IPS-15b (cell line): ENCODE measurements at regions not wholly inside any gene's neighbourhood (a gene's known extent, or its start where the extent isn't known, plus 50 kb on each side); places are given as distances from the start of the nearest gene placed in this dataset.
"Not testable (repeated sequence)": the region's sequence is repeated elsewhere in the genome, so short reads cannot be mapped to it uniquely, and the experiment has no call there.

Experiments used
- H3K27me3 ChIP-seq: one replicate; pipeline ENCODE4 v1.6.1; 2013; ENCODE audit warnings: low read length; ENCODE audit not compliant: control insufficient read depth, insufficient read depth
- H3K36me3 ChIP-seq: one replicate; pipeline ENCODE4 v1.6.1; 2013; ENCODE audit warnings: low read length; ENCODE audit not compliant: control insufficient read depth, insufficient read depth
- H3K4me1 ChIP-seq: one replicate; pipeline ENCODE4 v1.6.1; 2013; ENCODE audit warnings: mild to moderate bottlenecking, low read length; ENCODE audit not compliant: control insufficient read depth, insufficient read depth
- H3K4me3 ChIP-seq: one replicate; pipeline ENCODE4 v1.5.1; 2013; ENCODE audit warnings: low read depth, low read length
- H3K9ac ChIP-seq: one replicate; pipeline ENCODE4 v1.6.1; 2013; ENCODE audit warnings: low read depth, mild to moderate bottlenecking, low read length
- H3K9me3 ChIP-seq: one replicate; pipeline ENCODE4 v1.6.1; 2013; ENCODE audit warnings: mild to moderate bottlenecking, low read length; ENCODE audit not compliant: control insufficient read depth, insufficient read depth

DNA sequence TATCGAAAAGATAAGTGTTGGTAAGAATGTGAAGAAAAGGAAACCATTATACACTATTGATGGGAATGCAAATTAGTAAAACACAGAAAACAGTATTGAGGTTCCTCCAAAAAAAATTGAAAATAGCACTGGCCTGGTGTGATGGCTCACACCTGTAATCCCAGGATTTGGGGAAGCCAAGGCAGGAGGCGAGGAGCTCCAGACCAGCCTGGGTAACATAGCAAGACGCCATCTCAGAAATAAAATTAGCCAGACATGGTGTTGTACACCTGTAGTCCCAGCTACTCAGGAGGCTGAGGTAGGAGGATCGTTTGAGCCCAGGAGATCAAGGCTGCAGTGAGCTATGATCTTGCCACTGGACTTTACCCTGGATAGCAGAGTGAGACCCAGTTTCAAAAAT lies 5303.4 kb upstream of the TPTE start:
- H3K4me3 ChIP-seq, H3K36me3 ChIP-seq, H3K9ac ChIP-seq, H3K4me1 ChIP-seq, H3K27me3 ChIP-seq: not testable (repeated sequence)
- peaks cover 34% of the 10 kb centered on the region for H3K9me3 ChIP-seq

DNA sequence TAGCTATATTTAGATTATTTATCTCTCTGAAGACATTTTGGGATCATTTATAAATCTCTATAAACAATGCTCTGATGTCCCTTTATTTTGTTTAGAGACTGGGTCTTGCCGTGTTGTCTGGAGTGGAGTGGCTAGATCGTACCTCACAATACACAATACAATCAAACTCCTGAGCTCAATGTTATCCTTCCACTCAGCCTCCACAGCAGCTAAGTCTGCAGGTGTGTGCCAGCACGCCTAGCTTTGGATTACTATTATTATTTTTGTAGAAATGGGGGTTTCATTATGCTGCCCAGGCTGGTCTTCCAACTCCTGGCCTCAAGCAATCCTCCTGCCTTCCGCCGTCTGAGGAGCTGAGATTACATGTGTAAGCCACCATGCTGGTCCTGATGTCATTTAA lies 5301.4 kb upstream of the TPTE start:
- H3K36me3 ChIP-seq, H3K4me3 ChIP-seq, H3K4me1 ChIP-seq, H3K27me3 ChIP-seq, H3K9ac ChIP-seq: not testable (repeated sequence)
- H3K9me3 ChIP-seq, result peaks cover 47% of the 10 kb centered on the region

DNA sequence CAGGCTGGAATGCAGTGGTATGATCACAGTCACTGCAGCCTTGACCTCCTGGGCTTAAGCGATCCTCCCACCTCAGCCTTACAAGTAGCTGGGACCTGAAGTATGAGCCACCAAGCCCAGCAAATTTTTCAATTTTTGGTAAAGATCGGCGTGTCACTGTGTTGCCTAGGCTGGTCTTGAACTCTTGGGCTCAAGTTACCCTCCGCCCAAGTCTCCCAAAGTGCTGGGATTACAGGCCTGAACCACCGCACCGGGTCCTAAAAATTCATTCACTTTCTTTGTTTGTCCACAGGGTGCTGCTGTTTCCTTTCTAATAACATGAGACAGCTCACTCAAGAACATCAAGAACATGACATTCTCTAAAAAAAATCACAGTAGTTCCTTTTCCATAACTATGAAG lies 5300.9 kb upstream of the TPTE start:
- H3K27me3 ChIP-seq, H3K4me1 ChIP-seq, H3K4me3 ChIP-seq, H3K9ac ChIP-seq, H3K36me3 ChIP-seq: not testable (repeated sequence)
- H3K9me3 ChIP-seq, result peaks cover 47% of the 10 kb centered on the region

DNA sequence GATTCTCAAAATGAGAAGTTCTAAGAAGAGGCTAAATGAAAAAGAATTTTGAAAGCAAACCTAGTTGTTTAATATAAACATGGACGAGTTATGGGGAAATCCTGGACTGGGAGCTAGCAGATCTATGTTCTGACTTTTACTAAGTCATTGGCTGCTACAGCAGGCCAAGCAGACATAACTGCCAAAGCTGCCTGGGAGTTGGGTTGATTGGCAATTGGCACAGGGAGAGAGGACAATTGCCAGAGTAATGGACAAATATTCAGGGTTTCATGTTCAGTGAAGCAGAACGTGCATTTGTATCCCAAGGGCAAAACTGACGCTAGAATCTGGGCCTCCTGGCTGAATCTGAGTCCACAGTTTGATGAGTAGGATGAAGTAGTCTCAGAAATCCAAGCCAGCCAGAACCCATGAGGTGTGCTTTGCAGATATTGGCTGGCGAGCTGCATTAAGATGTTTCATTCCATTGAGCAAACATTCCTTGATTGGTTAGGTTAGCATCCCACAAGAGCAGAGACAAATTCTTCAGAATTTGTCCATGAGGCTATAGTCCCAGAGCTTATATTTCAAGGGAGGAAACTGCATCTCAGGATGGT lies 5299.8 kb upstream of the TPTE start:
- peaks cover 43% of the 10 kb centered on the region for H3K9me3 ChIP-seq
- H3K4me3 ChIP-seq, H3K4me1 ChIP-seq, H3K27me3 ChIP-seq, H3K36me3 ChIP-seq, H3K9ac ChIP-seq: not testable (repeated sequence)

DNA sequence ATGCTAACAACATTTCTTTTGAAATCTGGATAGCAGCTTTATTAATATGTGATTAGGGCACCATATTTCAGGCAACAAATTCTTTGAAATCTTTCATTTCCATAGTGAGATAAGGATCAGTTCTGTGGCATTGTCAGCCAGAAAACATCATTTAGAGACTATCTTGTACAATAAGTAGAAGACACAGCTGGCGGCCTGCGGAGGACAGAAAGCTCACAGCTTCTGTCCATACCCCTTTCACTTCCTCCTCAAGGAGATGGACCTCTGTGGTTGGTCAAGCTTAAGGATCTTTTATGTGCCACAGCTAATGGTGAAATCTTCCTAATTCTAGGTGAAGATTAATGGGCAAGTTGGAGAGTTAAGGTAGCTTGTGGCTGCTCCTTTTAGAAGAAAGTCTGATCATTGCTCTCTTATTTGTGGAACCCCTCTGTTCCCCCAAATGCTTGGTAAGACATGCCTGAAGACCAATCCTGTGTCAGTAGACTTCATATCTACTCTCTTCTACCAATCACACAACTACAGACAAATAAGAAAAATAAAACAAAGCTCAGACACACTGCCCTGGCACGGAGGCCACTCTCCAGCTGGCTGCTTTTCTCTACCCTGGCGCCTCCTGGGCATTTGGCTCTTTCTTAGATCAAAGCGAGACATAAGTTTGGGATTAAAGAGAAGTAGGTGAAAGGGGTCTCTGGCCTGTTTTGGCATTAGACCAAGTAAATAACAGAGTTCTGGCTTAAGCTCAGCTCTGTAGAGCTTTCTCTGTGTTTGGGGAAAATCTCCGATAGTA lies 5298.2 kb upstream of the TPTE start:
- peaks cover 44% of the 10 kb centered on the region for H3K9me3 ChIP-seq
- H3K4me1 ChIP-seq, H3K36me3 ChIP-seq, H3K9ac ChIP-seq, H3K27me3 ChIP-seq, H3K4me3 ChIP-seq: not testable (repeated sequence)

DNA sequence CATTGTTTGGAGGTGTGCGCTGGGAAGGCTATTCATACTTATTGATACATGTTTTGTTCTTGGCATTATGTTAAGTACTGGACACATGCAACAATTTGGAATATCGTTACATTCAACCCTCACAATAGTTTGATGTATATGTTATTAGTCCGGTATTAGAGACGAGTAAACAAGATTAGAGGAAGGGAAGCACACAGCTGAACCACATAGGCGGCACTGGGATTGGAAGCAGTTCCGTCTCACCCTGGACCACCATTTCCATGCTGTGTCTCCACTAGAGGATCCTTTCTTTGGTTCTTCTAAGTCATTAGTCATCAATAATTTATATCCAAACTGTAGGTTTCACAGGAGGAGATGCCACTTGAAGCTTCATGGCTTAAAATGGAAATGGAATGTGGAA lies 5297.2 kb upstream of the TPTE start:
- not testable (repeated sequence) for H3K4me3 ChIP-seq, H3K4me1 ChIP-seq, H3K36me3 ChIP-seq, H3K9ac ChIP-seq, H3K27me3 ChIP-seq
- H3K9me3 ChIP-seq, result peaks cover 50% of the 10 kb centered on the region

DNA sequence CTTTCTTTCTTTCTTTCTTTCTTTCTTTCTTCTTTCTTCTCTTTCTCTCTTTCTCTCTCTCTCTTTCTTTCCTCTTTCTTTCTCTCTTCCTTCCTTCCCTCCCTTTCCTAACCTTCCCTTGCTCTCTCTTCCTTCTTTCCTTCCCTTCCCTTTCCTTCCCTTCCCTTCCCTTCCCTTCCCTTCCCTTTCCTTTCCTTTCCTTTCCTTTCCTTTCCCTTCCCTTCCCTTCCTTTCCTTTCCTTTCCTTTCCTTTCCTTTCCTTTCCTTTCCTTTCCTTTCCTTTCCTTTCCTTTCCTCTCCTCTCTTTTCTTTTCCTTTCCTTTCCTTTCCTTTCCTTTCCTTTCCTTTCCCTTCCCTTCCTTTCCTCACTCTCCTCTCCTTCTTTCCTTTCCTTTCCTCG lies 5294.1 kb upstream of the TPTE start:
- H3K9me3 ChIP-seq, result peaks cover 48% of the 10 kb centered on the region
- not testable (repeated sequence) for H3K27me3 ChIP-seq, H3K9ac ChIP-seq, H3K36me3 ChIP-seq, H3K4me3 ChIP-seq, H3K4me1 ChIP-seq

DNA sequence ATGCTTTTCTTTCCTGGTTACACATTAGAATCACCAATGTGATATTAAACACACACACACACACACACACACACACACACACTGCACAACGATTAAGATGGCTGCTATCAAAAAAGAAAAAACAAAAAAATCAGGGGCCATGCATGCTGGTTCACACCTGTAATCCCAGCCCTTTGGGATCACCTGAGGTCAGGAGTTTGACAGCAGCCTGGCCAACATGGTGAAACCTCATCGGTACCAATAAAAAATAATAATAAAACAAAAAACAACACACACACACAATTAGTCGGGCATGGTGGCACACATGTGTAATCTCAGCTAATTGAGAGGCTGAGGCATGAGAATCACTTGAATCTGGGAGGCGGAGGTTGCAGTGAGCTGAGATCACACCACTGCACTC lies 5290.8 kb upstream of the TPTE start:
- H3K4me1 ChIP-seq, H3K9ac ChIP-seq, H3K4me3 ChIP-seq, H3K36me3 ChIP-seq, H3K27me3 ChIP-seq: not testable (repeated sequence)
- H3K9me3 ChIP-seq, result peaks cover 47% of the 10 kb centered on the region

DNA sequence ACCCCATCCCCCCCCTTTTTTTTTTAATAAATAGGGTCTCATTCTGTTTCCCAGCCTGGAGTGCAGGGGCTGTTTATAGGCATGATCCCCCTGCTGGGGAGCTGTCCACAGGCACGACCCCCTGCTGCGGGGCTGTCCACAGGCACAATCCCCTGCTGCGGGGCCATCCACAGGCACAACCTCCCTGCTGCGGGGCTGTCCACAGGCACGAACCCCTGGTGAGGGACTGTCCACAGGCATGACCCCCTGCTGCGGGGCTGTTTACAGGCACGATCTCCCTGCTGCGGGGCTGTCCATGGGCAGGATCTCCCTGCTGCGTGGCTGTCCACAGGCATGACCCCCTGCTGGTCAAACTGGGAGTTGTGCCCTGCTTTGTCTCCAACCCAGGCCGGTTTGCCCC lies 5290.1 kb upstream of the TPTE start:
- peaks cover 51% of the 10 kb centered on the region for H3K9me3 ChIP-seq
- not testable (repeated sequence) for H3K4me3 ChIP-seq, H3K9ac ChIP-seq, H3K27me3 ChIP-seq, H3K4me1 ChIP-seq, H3K36me3 ChIP-seq

DNA sequence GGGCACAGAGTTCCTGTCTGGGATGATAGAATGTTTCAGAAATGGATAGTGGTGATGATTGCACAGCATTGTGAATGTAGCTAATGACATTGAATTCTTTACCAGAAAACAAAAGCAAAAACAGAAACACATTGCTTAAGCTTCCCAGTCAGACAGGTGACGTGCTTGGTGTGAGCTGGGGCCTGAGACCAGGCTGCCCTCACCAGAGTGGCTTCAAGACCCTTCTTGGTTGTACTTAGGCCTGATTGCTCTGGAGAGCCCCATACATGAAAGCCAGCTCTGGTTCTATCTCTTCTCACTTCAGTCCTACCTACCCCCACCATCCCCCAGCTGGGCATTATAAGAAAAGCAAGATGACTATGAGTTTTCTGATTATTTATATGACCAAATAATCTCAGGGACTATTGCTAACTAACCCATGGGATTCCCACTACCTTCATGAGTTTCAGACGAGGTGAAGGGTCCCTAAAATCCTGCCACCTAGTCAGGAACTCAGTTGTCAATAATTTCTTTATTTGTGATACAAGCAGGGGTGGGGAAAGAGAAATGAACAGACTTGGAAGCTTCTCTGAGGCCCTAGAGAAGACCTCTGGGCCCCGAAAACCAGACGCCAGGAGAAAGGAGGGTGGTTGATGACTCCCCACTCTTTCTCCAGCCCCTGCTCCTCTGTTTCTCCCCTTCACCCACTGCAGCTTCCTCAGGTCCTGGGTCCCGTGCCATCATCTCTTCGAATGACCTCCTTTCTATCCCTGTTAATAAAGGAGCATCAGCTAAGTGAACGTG lies 5289.0 kb upstream of the TPTE start:
- not testable (repeated sequence) for H3K9ac ChIP-seq, H3K27me3 ChIP-seq, H3K36me3 ChIP-seq, H3K4me3 ChIP-seq, H3K4me1 ChIP-seq
- H3K9me3 ChIP-seq, result peaks cover 55% of the 10 kb centered on the region

DNA sequence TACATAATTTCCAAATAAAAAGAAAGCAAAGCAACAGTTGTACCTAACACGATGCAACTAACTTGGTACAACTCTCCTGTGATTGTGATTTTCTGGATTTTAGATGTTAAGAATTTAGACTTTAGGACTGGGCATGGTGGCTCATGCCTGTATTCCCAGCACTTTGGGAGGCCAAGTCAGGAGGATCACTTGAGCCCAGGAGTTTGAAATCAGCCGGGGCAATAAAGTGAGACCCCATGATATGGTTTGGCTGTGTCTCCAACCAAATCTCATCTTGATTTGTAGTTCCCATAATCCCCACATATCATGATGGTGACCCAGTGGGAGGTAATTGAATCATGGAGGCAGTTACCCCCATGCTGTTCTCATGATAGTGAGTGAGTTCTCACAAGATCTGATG lies 5285.6 kb upstream of the TPTE start:
- not testable (repeated sequence) for H3K36me3 ChIP-seq, H3K9ac ChIP-seq, H3K27me3 ChIP-seq, H3K4me1 ChIP-seq, H3K4me3 ChIP-seq
- peaks cover 42% of the 10 kb centered on the region for H3K9me3 ChIP-seq
